KG1 (cell line): ENCODE measurements at regions not wholly inside any gene's neighbourhood (a gene's known extent, or its start where the extent isn't known, plus 50 kb on each side); places are given as distances from the start of the nearest gene placed in this dataset.
"Not testable (repeated sequence)": the region's sequence is repeated elsewhere in the genome, so short reads cannot be mapped to it uniquely, and the experiment has no call there.

Source experiments
- DNase-seq: peaks from one replicate; lab custom pipeline; 2025; lab: John Stamatoyannopoulos, UW

GRCh38 chr6:140537834-140538705 lies 1163.6 kb upstream of the CITED2 start:
- no peak for DNase-seq

- no peak for DNase-seq
These were observed 1162.8 kb upstream of the CITED2 start for GRCh38 chr6:140537211-140537610.

GRCh38 chr6:140535511-140535910 lies 1161.1 kb upstream of the CITED2 start:
- no peak for DNase-seq

GRCh38 chr6:140533526-140533925 lies 1159.1 kb upstream of the CITED2 start:
- DNase-seq: no peak

- DNase-seq: no peak
These were observed 1130.3 kb upstream of the CITED2 start for GRCh38 chr6:140504776-140505175.

- no peak for DNase-seq
These were observed 1126.4 kb upstream of the CITED2 start for GRCh38 chr6:140500849-140501248.

- no peak for DNase-seq
These were observed 1125.2 kb upstream of the CITED2 start for GRCh38 chr6:140499607-140500006.

- no peak for DNase-seq
These were observed 1120.1 kb upstream of the CITED2 start for GRCh38 chr6:140494321-140495108.

- DNase-seq: not testable (repeated sequence)
These were observed 1119.0 kb upstream of the CITED2 start for GRCh38 chr6:140493470-140493869.

- no peak for DNase-seq
These were observed 1115.6 kb upstream of the CITED2 start for GRCh38 chr6:140490081-140490480.

GRCh38 chr6:140487586-140487985 lies 1113.1 kb upstream of the CITED2 start:
- DNase-seq: no peak

- no peak for DNase-seq
These were observed 1112.3 kb upstream of the CITED2 start for GRCh38 chr6:140486450-140487361.

GRCh38 chr6:140485740-140486449 lies 1111.4 kb upstream of the CITED2 start:
- no peak for DNase-seq

- no peak for DNase-seq
These were observed 1106.4 kb upstream of the CITED2 start for GRCh38 chr6:140480852-140481251.

GRCh38 chr6:140478631-140479030 lies 1104.2 kb upstream of the CITED2 start:
- DNase-seq: no peak

- no peak for DNase-seq
These were observed 1100.6 kb upstream of the CITED2 start for GRCh38 chr6:140475086-140475485.

- no peak for DNase-seq
These were observed 1090.3 kb upstream of the CITED2 start for GRCh38 chr6:140464720-140465119.

- DNase-seq: no peak
These were observed 1088.9 kb upstream of the CITED2 start for GRCh38 chr6:140463312-140463710.

GRCh38 chr6:140462453-140463311 lies 1088.2 kb upstream of the CITED2 start:
- no peak for DNase-seq

GRCh38 chr6:140462076-140462452 lies 1087.6 kb upstream of the CITED2 start:
- DNase-seq: no peak
